Suprapubic skin (tissue), 4 donors: ENCODE measurements at regions not wholly inside any gene's neighbourhood (a gene's known extent, or its start where the extent isn't known, plus 50 kb on each side); places are given as distances from the start of the nearest gene placed in this dataset.

ENCODE experiments used
- CTCF ChIP-seq, 2 donors: fragments of 200-600 bp in 1 of 2; fragments of 450-650 bp in 1 of 2; sonication (generic) in 1 of 2; IDR thresholded peaks; one replicate each; pipeline ENCODE4 v1.5.1; 2016 to 2019; ENCODE audit warnings: antibody characterized with exemption in 2 of 2, mild to moderate bottlenecking in 1 of 2, moderate library complexity in 1 of 2
- EP300 ChIP-seq: sonication (generic); formaldehyde crosslinking; IDR thresholded peaks from one replicate; pipeline ENCODE4 v1.6.1; 2017; ENCODE audit warnings: antibody characterized with exemption
- POLR2A ChIP-seq, 2 donors: fragments of 450-650 bp; IDR thresholded peaks; one replicate each; pipeline ENCODE4 v1.6.1; 2017; ENCODE audit warnings: antibody characterized with exemption in 2 of 2, mild to moderate bottlenecking in 2 of 2, moderate library complexity in 2 of 2
- POLR2AphosphoS5 ChIP-seq, 3 donors: sonication (generic); formaldehyde crosslinking; IDR thresholded peaks; one replicate each; pipeline ENCODE4 v1.6.1; 2017; ENCODE audit warnings: antibody characterized with exemption in 3 of 3

DNA sequence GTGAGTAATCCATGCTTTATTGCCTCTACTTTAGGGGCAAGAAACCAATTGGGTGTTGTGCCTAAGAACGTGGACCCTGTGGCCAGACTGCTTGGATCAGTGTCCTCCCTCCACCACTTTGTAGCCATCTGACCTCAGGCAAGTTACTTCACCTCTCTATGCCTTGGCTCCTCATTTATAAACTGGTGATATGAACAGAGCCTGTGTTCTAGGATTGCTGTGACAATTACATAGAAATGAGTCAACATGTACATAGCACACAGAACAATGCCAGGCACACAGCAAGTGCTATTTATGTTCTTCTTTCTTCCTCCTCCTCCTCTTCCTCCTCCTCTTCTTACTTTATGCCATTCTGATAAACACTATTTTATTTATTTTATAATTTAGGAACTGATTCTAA, 339.4 kb downstream of the CD83 start:
- TF ChIP-seq CTCF (IDR thresholded peaks at IDR 0.05) (no peak), POLR2A (IDR thresholded peaks at IDR 0.05) (no peak), POLR2AphosphoS5 (IDR thresholded peaks at IDR 0.05) (no peak), EP300 (no peak)
